ENCODE measurements at regions not wholly inside any gene's neighbourhood (a gene's known extent, or its start where the extent isn't known, plus 50 kb on each side); places are given as distances from the start of the nearest gene placed in this dataset.

- Histone ChIP-seq H3K4ac (ENCODE audit: low read length) (no peak overlapping the region), H3K9me3 (replicated peaks in 1 of 2; ENCODE audit: control insufficient read depth in 2 of 2, insufficient read depth in 1 of 2, low read depth in 1 of 2, low read length in 2 of 2) (no peaks in the 10 kb centered on the region), H3K36me3 (replicated peaks in 1 of 2; ENCODE audit: control insufficient read depth in 2 of 2, insufficient read depth in 2 of 2, low read length in 2 of 2) (no peaks in the 10 kb centered on the region), H3K27ac (replicated peaks; ENCODE audit: low read length) (no peak overlapping the region), H3K4me2 (ENCODE audit: insufficient read depth, low read length, poor library complexity, severe bottlenecking) (no peak overlapping the region), H3K4me3 (ENCODE audit: low read length in 2 of 2) (no peak overlapping the region), H3K23ac (ENCODE audit: low read depth, low read length, poor library complexity) (no peak overlapping the region), H3K79me1 (ENCODE audit: low read depth, low read length) (no peaks in the 10 kb centered on the region), H3K27me3 (ENCODE audit: control insufficient read depth in 3 of 3, insufficient read depth in 3 of 3, low read depth in 1 of 3, low read length in 3 of 3) (no peaks in the 10 kb centered on the region), H2BK5ac (ENCODE audit: low read length) (no peak overlapping the region), H4K8ac (ENCODE audit: low read depth, low read length) (no peak overlapping the region), H2BK15ac (ENCODE audit: low read length) (no peak overlapping the region), H2BK120ac (ENCODE audit: low read depth, low read length) (no peak overlapping the region), H3K18ac (ENCODE audit: low read length) (no peak overlapping the region), H3K14ac (ENCODE audit: low read length) (no peak overlapping the region), H2AFZ (ENCODE audit: low read length) (no peak overlapping the region), H3K4me1 (ENCODE audit: control insufficient read depth in 2 of 2, insufficient read depth in 1 of 2, low read depth in 1 of 2, low read length in 2 of 2) (no peaks in the 10 kb centered on the region), H3K9ac (ENCODE audit: low read depth, low read length, poor library complexity) (no peak overlapping the region), H2BK12ac (ENCODE audit: low read length) (no peak overlapping the region), H4K91ac (ENCODE audit: low read depth, low read length, poor library complexity) (no peak overlapping the region), H2AK5ac (ENCODE audit: low read depth, low read length) (no peak overlapping the region)
- WGBS, 2 donors (ENCODE audit: extremely low coverage in 2 of 2, insufficient read length in 2 of 2, insufficient replicate concordance in 1 of 2), result no CpG with 5 or more reads among the region's 3 CpGs
- DNase-seq (ENCODE audit: low spot score), result no peak
These were observed 527.6 kb upstream of the ANKRD30A start for GRCh38 chr10:36597756-36598320.

- Histone ChIP-seq H2BK15ac (ENCODE audit: low read length) (no peak overlapping the region), H2BK12ac (ENCODE audit: low read length) (no peak overlapping the region), H3K4me2 (ENCODE audit: insufficient read depth, low read length, poor library complexity, severe bottlenecking) (no peak overlapping the region), H2AK5ac (ENCODE audit: low read depth, low read length) (no peak overlapping the region), H3K36me3 (replicated peaks in 1 of 2; ENCODE audit: control insufficient read depth in 2 of 2, insufficient read depth in 2 of 2, low read length in 2 of 2) (no peaks in the 10 kb centered on the region), H3K27me3 (ENCODE audit: control insufficient read depth in 3 of 3, insufficient read depth in 3 of 3, low read depth in 1 of 3, low read length in 3 of 3) (no peaks in the 10 kb centered on the region), H4K91ac (ENCODE audit: low read depth, low read length, poor library complexity) (no peak overlapping the region), H2AFZ (ENCODE audit: low read length) (no peak overlapping the region), H3K4me3 (ENCODE audit: low read length in 2 of 2) (no peak overlapping the region), H3K23ac (ENCODE audit: low read depth, low read length, poor library complexity) (no peak overlapping the region), H3K9ac (ENCODE audit: low read depth, low read length, poor library complexity) (no peak overlapping the region), H3K14ac (ENCODE audit: low read length) (no peak overlapping the region), H2BK5ac (ENCODE audit: low read length) (no peak overlapping the region), H3K4ac (ENCODE audit: low read length) (no peak overlapping the region), H3K9me3 (replicated peaks in 1 of 2; ENCODE audit: control insufficient read depth in 2 of 2, insufficient read depth in 1 of 2, low read depth in 1 of 2, low read length in 2 of 2) (no peaks in the 10 kb centered on the region), H3K18ac (ENCODE audit: low read length) (no peak overlapping the region), H3K4me1 (ENCODE audit: control insufficient read depth in 2 of 2, insufficient read depth in 1 of 2, low read depth in 1 of 2, low read length in 2 of 2) (no peaks in the 10 kb centered on the region), H4K8ac (ENCODE audit: low read depth, low read length) (no peak overlapping the region), H3K79me1 (ENCODE audit: low read depth, low read length) (no peaks in the 10 kb centered on the region), H2BK120ac (ENCODE audit: low read depth, low read length) (no peak overlapping the region), H3K27ac (replicated peaks; ENCODE audit: low read length) (no peak overlapping the region)
- DNase-seq (ENCODE audit: low spot score), result no peak
- WGBS, 2 donors (ENCODE audit: extremely low coverage in 2 of 2, insufficient read length in 2 of 2, insufficient replicate concordance in 1 of 2), result no CpG with 5 or more reads among the region's 5 CpGs
These were observed 532.4 kb upstream of the ANKRD30A start for GRCh38 chr10:36592964-36593363.

- DNase-seq (ENCODE audit: low spot score), result no peak
- H3K79me1 ChIP-seq (ENCODE audit: low read depth, low read length), result no peaks in the 10 kb centered on the region
- H3K9me3 ChIP-seq (replicated peaks in 1 of 2; ENCODE audit: control insufficient read depth in 2 of 2, insufficient read depth in 1 of 2, low read depth in 1 of 2, low read length in 2 of 2), result no peaks in the 10 kb centered on the region
- no peak overlapping the region for H2AFZ ChIP-seq (ENCODE audit: low read length)
- no peak overlapping the region for H3K27ac ChIP-seq (replicated peaks; ENCODE audit: low read length)
- no CpG with 5 or more reads among the region's 2 CpGs for WGBS, 2 donors (ENCODE audit: extremely low coverage in 2 of 2, insufficient read length in 2 of 2, insufficient replicate concordance in 1 of 2)
- no peak overlapping the region for H3K9ac ChIP-seq (ENCODE audit: low read depth, low read length, poor library complexity)
- no peak overlapping the region for H4K91ac ChIP-seq (ENCODE audit: low read depth, low read length, poor library complexity)
- H3K4me1 ChIP-seq (ENCODE audit: control insufficient read depth in 2 of 2, insufficient read depth in 1 of 2, low read depth in 1 of 2, low read length in 2 of 2), result no peaks in the 10 kb centered on the region
- no peaks in the 10 kb centered on the region for H3K27me3 ChIP-seq (ENCODE audit: control insufficient read depth in 3 of 3, insufficient read depth in 3 of 3, low read depth in 1 of 3, low read length in 3 of 3)
- H3K4me3 ChIP-seq (ENCODE audit: low read length in 2 of 2), result no peak overlapping the region
- no peak overlapping the region for H2BK120ac ChIP-seq (ENCODE audit: low read depth, low read length)
- H3K4ac ChIP-seq (ENCODE audit: low read length), result no peak overlapping the region
- H2BK15ac ChIP-seq (ENCODE audit: low read length), result no peak overlapping the region
- H3K4me2 ChIP-seq (ENCODE audit: insufficient read depth, low read length, poor library complexity, severe bottlenecking), result no peak overlapping the region
- H3K18ac ChIP-seq (ENCODE audit: low read length), result no peak overlapping the region
- H3K14ac ChIP-seq (ENCODE audit: low read length), result no peak overlapping the region
- no peak overlapping the region for H2BK12ac ChIP-seq (ENCODE audit: low read length)
- no peak overlapping the region for H3K23ac ChIP-seq (ENCODE audit: low read depth, low read length, poor library complexity)
- H4K8ac ChIP-seq (ENCODE audit: low read depth, low read length), result no peak overlapping the region
- H2BK5ac ChIP-seq (ENCODE audit: low read length), result no peak overlapping the region
- H2AK5ac ChIP-seq (ENCODE audit: low read depth, low read length), result no peak overlapping the region
- no peaks in the 10 kb centered on the region for H3K36me3 ChIP-seq (replicated peaks in 1 of 2; ENCODE audit: control insufficient read depth in 2 of 2, insufficient read depth in 2 of 2, low read length in 2 of 2)
These were observed 534.0 kb upstream of the ANKRD30A start for GRCh38 chr10:36591436-36591835.

- H3K23ac ChIP-seq (ENCODE audit: low read depth, low read length, poor library complexity), result no peak overlapping the region
- H3K27ac ChIP-seq (replicated peaks; ENCODE audit: low read length), result no peak overlapping the region
- no peak overlapping the region for H2BK120ac ChIP-seq (ENCODE audit: low read depth, low read length)
- no peak overlapping the region for H2AK5ac ChIP-seq (ENCODE audit: low read depth, low read length)
- no peak overlapping the region for H2BK15ac ChIP-seq (ENCODE audit: low read length)
- H2BK12ac ChIP-seq (ENCODE audit: low read length), result no peak overlapping the region
- no peak overlapping the region for H3K4me3 ChIP-seq (ENCODE audit: low read length in 2 of 2)
- no peak overlapping the region for H3K4me2 ChIP-seq (ENCODE audit: insufficient read depth, low read length, poor library complexity, severe bottlenecking)
- H4K8ac ChIP-seq (ENCODE audit: low read depth, low read length), result no peak overlapping the region
- H2AFZ ChIP-seq (ENCODE audit: low read length), result no peak overlapping the region
- no peak overlapping the region for H3K14ac ChIP-seq (ENCODE audit: low read length)
- H3K4me1 ChIP-seq (ENCODE audit: control insufficient read depth in 2 of 2, insufficient read depth in 1 of 2, low read depth in 1 of 2, low read length in 2 of 2), result no peaks in the 10 kb centered on the region
- no peak overlapping the region for H3K18ac ChIP-seq (ENCODE audit: low read length)
- H3K4ac ChIP-seq (ENCODE audit: low read length), result no peak overlapping the region
- no peaks in the 10 kb centered on the region for H3K79me1 ChIP-seq (ENCODE audit: low read depth, low read length)
- no peaks in the 10 kb centered on the region for H3K9me3 ChIP-seq (replicated peaks in 1 of 2; ENCODE audit: control insufficient read depth in 2 of 2, insufficient read depth in 1 of 2, low read depth in 1 of 2, low read length in 2 of 2)
- no peak overlapping the region for H3K9ac ChIP-seq (ENCODE audit: low read depth, low read length, poor library complexity)
- H3K36me3 ChIP-seq (replicated peaks in 1 of 2; ENCODE audit: control insufficient read depth in 2 of 2, insufficient read depth in 2 of 2, low read length in 2 of 2), result no peaks in the 10 kb centered on the region
- no peak overlapping the region for H4K91ac ChIP-seq (ENCODE audit: low read depth, low read length, poor library complexity)
- H3K27me3 ChIP-seq (ENCODE audit: control insufficient read depth in 3 of 3, insufficient read depth in 3 of 3, low read depth in 1 of 3, low read length in 3 of 3), result no peaks in the 10 kb centered on the region
- no peak for DNase-seq (ENCODE audit: low spot score)
- no peak overlapping the region for H2BK5ac ChIP-seq (ENCODE audit: low read length)
These were observed 541.7 kb upstream of the ANKRD30A start for GRCh38 chr10:36583690-36584089.

All from neuronal stem cell (in vitro differentiated cells).